ENCODE measurements at regions not wholly inside any gene's neighbourhood (a gene's known extent, or its start where the extent isn't known, plus 50 kb on each side); places are given as distances from the start of the nearest gene placed in this dataset.

DNA sequence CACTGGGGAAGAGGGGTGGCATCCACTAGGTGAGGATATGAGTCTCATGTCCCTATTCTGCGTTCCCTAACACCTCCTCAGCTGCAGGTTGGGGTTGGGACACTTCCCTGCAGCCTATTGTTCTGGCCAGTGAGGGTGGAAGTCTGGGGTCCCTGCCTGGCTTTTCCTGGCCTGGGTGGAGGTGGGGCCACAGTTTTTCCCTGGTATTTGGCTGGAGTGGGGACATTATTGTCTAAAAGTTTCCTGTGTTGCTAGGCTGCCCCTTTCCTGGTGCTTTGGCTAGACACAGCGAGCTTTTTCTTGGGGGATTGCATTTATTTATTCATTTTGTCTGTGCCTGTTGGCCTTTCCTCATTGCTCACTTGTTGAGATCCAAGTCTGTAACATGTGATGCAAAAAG, 559.5 kb upstream of the IGFBP3 start:
- no peak overlapping the region for H3K9ac ChIP-seq (ENCODE audit: low read depth in 1 of 3, low read length in 3 of 3)
- no peaks in the 10 kb centered on the region for H3K4me1 ChIP-seq (ENCODE audit: control insufficient read depth in 3 of 3, insufficient read depth in 3 of 3, low read length in 3 of 3)
- no peak overlapping the region for H3K4me3 ChIP-seq (ENCODE audit: low read length in 3 of 3)
- no peaks in the 10 kb centered on the region for H3K27me3 ChIP-seq (ENCODE audit: control insufficient read depth in 3 of 3, insufficient read depth in 3 of 3, low read length in 3 of 3)
- no peaks in the 10 kb centered on the region for H3K36me3 ChIP-seq (ENCODE audit: control insufficient read depth in 3 of 3, insufficient read depth in 3 of 3, low read length in 3 of 3)
- no peak overlapping the region for H3K27ac ChIP-seq (ENCODE audit: low read depth, low read length)
- H3K9me3 ChIP-seq (ENCODE audit: control insufficient read depth in 3 of 3, low read length in 3 of 3), result no peaks in the 10 kb centered on the region

DNA sequence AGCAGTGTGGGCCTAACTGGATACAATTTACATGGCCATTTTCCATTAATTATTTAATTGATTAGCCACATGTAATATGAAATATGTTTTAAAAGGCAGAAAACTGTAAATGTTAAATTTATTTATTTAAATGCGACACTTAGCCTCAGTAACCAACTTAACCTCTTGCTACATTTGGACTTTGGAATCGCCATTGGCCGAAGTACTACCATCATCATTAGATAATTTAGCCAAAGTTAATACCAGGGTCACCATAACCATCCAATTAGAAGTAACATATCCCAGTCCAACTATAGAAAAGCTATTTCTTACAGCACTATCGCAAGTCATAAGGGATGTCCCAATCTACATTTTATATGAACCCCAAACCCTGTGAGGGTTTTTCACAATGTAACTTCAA, 558.6 kb upstream of the IGFBP3 start:
- no peaks in the 10 kb centered on the region for H3K4me1 ChIP-seq (ENCODE audit: control insufficient read depth in 3 of 3, insufficient read depth in 3 of 3, low read length in 3 of 3)
- H3K4me3 ChIP-seq (ENCODE audit: low read length in 3 of 3), result no peak overlapping the region
- no peak overlapping the region for H3K9ac ChIP-seq (ENCODE audit: low read depth in 1 of 3, low read length in 3 of 3)
- no peaks in the 10 kb centered on the region for H3K36me3 ChIP-seq (ENCODE audit: control insufficient read depth in 3 of 3, insufficient read depth in 3 of 3, low read length in 3 of 3)
- no peaks in the 10 kb centered on the region for H3K9me3 ChIP-seq (ENCODE audit: control insufficient read depth in 3 of 3, low read length in 3 of 3)
- no peak overlapping the region for H3K27ac ChIP-seq (ENCODE audit: low read depth, low read length)
- no peaks in the 10 kb centered on the region for H3K27me3 ChIP-seq (ENCODE audit: control insufficient read depth in 3 of 3, insufficient read depth in 3 of 3, low read length in 3 of 3)

DNA sequence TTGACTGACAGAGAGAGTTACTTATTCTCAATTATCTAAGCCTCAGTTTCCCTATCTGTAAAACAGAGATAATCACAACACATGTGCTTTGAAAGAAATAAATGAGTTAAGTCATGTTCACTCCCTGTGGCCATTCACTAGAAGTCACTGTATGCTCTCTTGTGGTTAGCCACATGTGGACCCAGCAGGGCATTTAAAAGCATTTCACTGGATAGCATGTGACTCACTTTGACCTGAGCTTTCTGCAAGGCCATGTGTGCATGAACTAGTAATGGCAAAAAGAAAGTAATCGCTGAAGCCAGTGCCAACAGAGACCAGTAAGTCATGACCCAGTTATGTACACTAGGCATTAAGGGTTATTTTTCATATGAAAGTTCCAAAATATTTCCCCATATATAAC, 557.0 kb upstream of the IGFBP3 start:
- Histone ChIP-seq H3K9me3 (ENCODE audit: control insufficient read depth in 3 of 3, low read length in 3 of 3) (peaks cover 0 to 6% (median 0%) of the 10 kb centered on the region in 3 donors), H3K9ac (ENCODE audit: low read depth in 1 of 3, low read length in 3 of 3) (no peak overlapping the region), H3K27ac (ENCODE audit: low read depth, low read length) (no peak overlapping the region), H3K4me1 (ENCODE audit: control insufficient read depth in 3 of 3, insufficient read depth in 3 of 3, low read length in 3 of 3) (no peaks in the 10 kb centered on the region), H3K4me3 (ENCODE audit: low read length in 3 of 3) (no peak overlapping the region), H3K27me3 (ENCODE audit: control insufficient read depth in 3 of 3, insufficient read depth in 3 of 3, low read length in 3 of 3) (no peaks in the 10 kb centered on the region), H3K36me3 (ENCODE audit: control insufficient read depth in 3 of 3, insufficient read depth in 3 of 3, low read length in 3 of 3) (no peaks in the 10 kb centered on the region)

- H3K9ac ChIP-seq (ENCODE audit: low read depth in 1 of 3, low read length in 3 of 3), result no peak overlapping the region
- H3K9me3 ChIP-seq (ENCODE audit: control insufficient read depth in 3 of 3, low read length in 3 of 3), result peaks cover 12 to 43% (median 40%) of the 10 kb centered on the region in 3 donors
- H3K27me3 ChIP-seq (ENCODE audit: control insufficient read depth in 3 of 3, insufficient read depth in 3 of 3, low read length in 3 of 3), result no peaks in the 10 kb centered on the region
- H3K27ac ChIP-seq (ENCODE audit: low read depth, low read length), result no peak overlapping the region
- H3K36me3 ChIP-seq (ENCODE audit: control insufficient read depth in 3 of 3, insufficient read depth in 3 of 3, low read length in 3 of 3), result no peaks in the 10 kb centered on the region
- H3K4me1 ChIP-seq (ENCODE audit: control insufficient read depth in 3 of 3, insufficient read depth in 3 of 3, low read length in 3 of 3), result no peaks in the 10 kb centered on the region
- H3K4me3 ChIP-seq (ENCODE audit: low read length in 3 of 3), result no peak overlapping the region
These were observed 547.8 kb upstream of the IGFBP3 start for GRCh38 chr7:46468753-46469356.

- Histone ChIP-seq H3K9ac (ENCODE audit: low read depth in 1 of 3, low read length in 3 of 3) (no peak overlapping the region), H3K27ac (ENCODE audit: low read depth, low read length) (no peak overlapping the region), H3K36me3 (ENCODE audit: control insufficient read depth in 3 of 3, insufficient read depth in 3 of 3, low read length in 3 of 3) (no peaks in the 10 kb centered on the region), H3K4me1 (ENCODE audit: control insufficient read depth in 3 of 3, insufficient read depth in 3 of 3, low read length in 3 of 3) (no peaks in the 10 kb centered on the region), H3K27me3 (ENCODE audit: control insufficient read depth in 3 of 3, insufficient read depth in 3 of 3, low read length in 3 of 3) (no peaks in the 10 kb centered on the region), H3K9me3 (ENCODE audit: control insufficient read depth in 3 of 3, low read length in 3 of 3) (peaks cover 6 to 17% (median 12%) of the 10 kb centered on the region in 3 donors), H3K4me3 (ENCODE audit: low read length in 3 of 3) (no peak overlapping the region)
These were observed 542.1 kb upstream of the IGFBP3 start for GRCh38 chr7:46463170-46463569.

GRCh38 chr7:46461334-46461777, 540.3 kb upstream of the IGFBP3 start:
- H3K9ac ChIP-seq (ENCODE audit: low read depth in 1 of 3, low read length in 3 of 3), result no peak overlapping the region
- H3K36me3 ChIP-seq (ENCODE audit: control insufficient read depth in 3 of 3, insufficient read depth in 3 of 3, low read length in 3 of 3), result no peaks in the 10 kb centered on the region
- H3K9me3 ChIP-seq (ENCODE audit: control insufficient read depth in 3 of 3, low read length in 3 of 3), result peaks cover 0 to 8% (median 3%) of the 10 kb centered on the region in 3 donors
- H3K27me3 ChIP-seq (ENCODE audit: control insufficient read depth in 3 of 3, insufficient read depth in 3 of 3, low read length in 3 of 3), result no peaks in the 10 kb centered on the region
- no peak overlapping the region for H3K4me3 ChIP-seq (ENCODE audit: low read length in 3 of 3)
- H3K27ac ChIP-seq (ENCODE audit: low read depth, low read length), result no peak overlapping the region
- H3K4me1 ChIP-seq (ENCODE audit: control insufficient read depth in 3 of 3, insufficient read depth in 3 of 3, low read length in 3 of 3), result no peaks in the 10 kb centered on the region

GRCh38 chr7:46459942-46460341, 538.9 kb upstream of the IGFBP3 start:
- H3K4me1 ChIP-seq (ENCODE audit: control insufficient read depth in 3 of 3, insufficient read depth in 3 of 3, low read length in 3 of 3), result no peaks in the 10 kb centered on the region
- H3K4me3 ChIP-seq (ENCODE audit: low read length in 3 of 3), result no peak overlapping the region
- H3K9me3 ChIP-seq (ENCODE audit: control insufficient read depth in 3 of 3, low read length in 3 of 3), result peaks cover 0 to 4% (median 2%) of the 10 kb centered on the region in 3 donors
- H3K9ac ChIP-seq (ENCODE audit: low read depth in 1 of 3, low read length in 3 of 3), result no peak overlapping the region
- H3K27ac ChIP-seq (ENCODE audit: low read depth, low read length), result no peak overlapping the region
- H3K36me3 ChIP-seq (ENCODE audit: control insufficient read depth in 3 of 3, insufficient read depth in 3 of 3, low read length in 3 of 3), result no peaks in the 10 kb centered on the region
- no peaks in the 10 kb centered on the region for H3K27me3 ChIP-seq (ENCODE audit: control insufficient read depth in 3 of 3, insufficient read depth in 3 of 3, low read length in 3 of 3)

GRCh38 chr7:46454816-46455215, 533.7 kb upstream of the IGFBP3 start:
- H3K9ac ChIP-seq (ENCODE audit: low read depth in 1 of 3, low read length in 3 of 3), result no peak overlapping the region
- H3K9me3 ChIP-seq (ENCODE audit: control insufficient read depth in 3 of 3, low read length in 3 of 3), result peaks cover 0 to 2% (median 0%) of the 10 kb centered on the region in 3 donors
- no peak overlapping the region for H3K4me3 ChIP-seq (ENCODE audit: low read length in 3 of 3)
- H3K27me3 ChIP-seq (ENCODE audit: control insufficient read depth in 3 of 3, insufficient read depth in 3 of 3, low read length in 3 of 3), result no peaks in the 10 kb centered on the region
- no peaks in the 10 kb centered on the region for H3K36me3 ChIP-seq (ENCODE audit: control insufficient read depth in 3 of 3, insufficient read depth in 3 of 3, low read length in 3 of 3)
- H3K27ac ChIP-seq (ENCODE audit: low read depth, low read length), result no peak overlapping the region
- no peaks in the 10 kb centered on the region for H3K4me1 ChIP-seq (ENCODE audit: control insufficient read depth in 3 of 3, insufficient read depth in 3 of 3, low read length in 3 of 3)

DNA sequence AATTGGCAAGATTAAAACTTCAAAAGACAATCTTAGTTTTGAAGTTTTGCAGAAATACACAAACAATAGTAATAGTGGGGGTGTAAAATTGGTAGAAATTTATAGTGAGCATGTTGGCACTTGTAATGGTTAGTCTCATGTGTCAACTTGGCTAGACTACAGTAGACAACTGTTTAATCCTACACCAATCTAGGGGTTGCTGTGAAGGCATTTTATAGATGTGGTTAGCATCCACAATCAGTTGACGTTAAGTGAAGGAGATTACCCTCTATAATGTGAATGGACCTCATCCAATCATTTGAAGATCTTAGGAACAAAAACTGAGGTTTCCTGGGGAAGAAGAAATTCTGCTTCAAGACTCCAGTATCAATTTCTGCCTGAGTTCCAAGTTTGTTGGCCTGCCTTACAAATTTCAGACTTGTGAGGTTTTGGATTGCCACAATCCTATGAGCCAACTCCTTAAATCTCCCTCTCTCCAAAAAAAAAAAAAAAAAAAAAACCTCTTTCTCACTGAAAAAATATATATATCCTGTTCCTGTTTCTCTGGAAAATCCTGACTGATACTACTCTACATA, 531.6 kb upstream of the IGFBP3 start:
- no peaks in the 10 kb centered on the region for H3K4me1 ChIP-seq (ENCODE audit: control insufficient read depth in 3 of 3, insufficient read depth in 3 of 3, low read length in 3 of 3)
- H3K27me3 ChIP-seq (ENCODE audit: control insufficient read depth in 3 of 3, insufficient read depth in 3 of 3, low read length in 3 of 3), result no peaks in the 10 kb centered on the region
- peaks cover 0 to 2% (median 0%) of the 10 kb centered on the region in 3 donors for H3K9me3 ChIP-seq (ENCODE audit: control insufficient read depth in 3 of 3, low read length in 3 of 3)
- no peak overlapping the region for H3K27ac ChIP-seq (ENCODE audit: low read depth, low read length)
- no peak overlapping the region for H3K9ac ChIP-seq (ENCODE audit: low read depth in 1 of 3, low read length in 3 of 3)
- H3K36me3 ChIP-seq (ENCODE audit: control insufficient read depth in 3 of 3, insufficient read depth in 3 of 3, low read length in 3 of 3), result no peaks in the 10 kb centered on the region
- no peak overlapping the region for H3K4me3 ChIP-seq (ENCODE audit: low read length in 3 of 3)

- Histone ChIP-seq H3K36me3 (ENCODE audit: control insufficient read depth in 3 of 3, insufficient read depth in 3 of 3, low read length in 3 of 3) (no peaks in the 10 kb centered on the region), H3K9ac (ENCODE audit: low read depth in 1 of 3, low read length in 3 of 3) (no peak overlapping the region), H3K27me3 (ENCODE audit: control insufficient read depth in 3 of 3, insufficient read depth in 3 of 3, low read length in 3 of 3) (no peaks in the 10 kb centered on the region), H3K9me3 (ENCODE audit: control insufficient read depth in 3 of 3, low read length in 3 of 3) (peaks cover 0 to 2% (median 0%) of the 10 kb centered on the region in 3 donors), H3K4me3 (ENCODE audit: low read length in 3 of 3) (no peak overlapping the region), H3K27ac (ENCODE audit: low read depth, low read length) (no peak overlapping the region), H3K4me1 (ENCODE audit: control insufficient read depth in 3 of 3, insufficient read depth in 3 of 3, low read length in 3 of 3) (no peaks in the 10 kb centered on the region)
These were observed 530.8 kb upstream of the IGFBP3 start for GRCh38 chr7:46451846-46452245.

Measured in skeletal muscle tissue (tissue), 3 donors.